Pancreas (tissue), 10 donors: ENCODE measurements at regions not wholly inside any gene's neighbourhood (a gene's known extent, or its start where the extent isn't known, plus 50 kb on each side); places are given as distances from the start of the nearest gene placed in this dataset.
"Not testable (repeated sequence)": the region's sequence is repeated elsewhere in the genome, so short reads cannot be mapped to it uniquely, and the experiment has no call there.

Experiments
- ATAC-seq, 4 donors: fragments of 200-7000 bp; cut with Tn5 transposase; one replicate each; pipeline versions ENCODE4 v1.8.0 to v1.9.1; 2020; ENCODE audit warnings: mild to moderate bottlenecking in 4 of 4, moderate library complexity in 4 of 4
- DNase-seq, 6 donors: peaks; one replicate each; pipeline ENCODE4 v3.0.0-alpha.2; 2020
- FAIRE-seq: peaks from 2 replicates; lab custom pipeline; 2012; peaks lifted over from hg19 to GRCh38; lab: Jason Lieb, UNC
- H3K27ac ChIP-seq, 4 donors: fragments of 200-600 bp; sonication (generic); 1 replicate in 3 of 4; 2 replicates in 1 of 4; pipeline versions ENCODE4 v1.5.0 to v1.8.0; 2020
- H3K27me3 ChIP-seq, 4 donors: fragments of 200-600 bp; one replicate each; pipeline ENCODE4 v1.8.0; 2021
- H3K36me3 ChIP-seq, 3 donors: fragments of 200-600 bp; sonication (generic) in 1 of 3; one replicate each; pipeline versions ENCODE4 v1.5.0 to v1.8.0; 2020 to 2021
- H3K4me1 ChIP-seq, 3 donors: fragments of 200-600 bp; one replicate each; pipeline ENCODE4 v1.8.0; 2021
- H3K4me3 ChIP-seq, 4 donors: fragments of 200-600 bp; sonication (generic) in 2 of 4; one replicate each; pipeline versions ENCODE4 v1.5.0 to v1.8.0; 2020 to 2021
- H3K9me3 ChIP-seq, 4 donors: fragments of 200-600 bp; one replicate each; pipeline ENCODE4 v1.8.0; 2021
- CTCF ChIP-seq, 4 donors: fragments of 200-600 bp; sonication (generic) in 3 of 4; IDR thresholded peaks; one replicate each; pipeline versions ENCODE4 v1.5.0 to v1.8.0; 2021; ENCODE audit warnings: antibody characterized with exemption in 4 of 4
- WGBS, 2 donors: extraction: QIAGEN DNeasy Blood & Tissue Kit; methylation state at CpG; one replicate each; pipeline ENCODE4 v1.1.7; 2013; 5-methylcytosine and 5-hydroxymethylcytosine counted together
- intact Hi-C, 3 donors: fragments of 100-400 bp; cut with DNase I; formaldehyde crosslinking; loops; one replicate each; pipeline versions ENCODE4 v1.11.1 to v1.14.2; 2022
- donor health status: healthy with polysubstance abuse.
- donor health status: DM: no; HTN: no; CAD: no; lungs with moderate emphysema.
- donor health status: DM: no; HTN: no; CAD: no.
- donor health status: control.
- donor health status: control.
- donor health status: Bipolar disorder and iron deficiency.
- donor health status: DM: yes; HTN: yes; CAD: no.
- donor health status: DM: no; HTN: no; CAD: no.
- donor health status: DM: no; HTN: no; CAD: no.
- donor health status: DM: yes; HTN: yes; CAD: no.

- no peaks in the 10 kb centered on the region for H3K9me3 ChIP-seq
- ATAC-seq (no peak), DNase-seq (no peak), FAIRE-seq (no peak)
- no peak overlapping the region for H3K27ac ChIP-seq
- H3K36me3 ChIP-seq, result no peaks in the 10 kb centered on the region
- H3K4me3 ChIP-seq, result no peak overlapping the region
- no peak for TF ChIP-seq CTCF (IDR thresholded peaks at IDR 0.05)
- peaks cover 0 to 6% (median 0%) of the 10 kb centered on the region in 3 donors for H3K4me1 ChIP-seq
- intact Hi-C loops, result no loop called here
- WGBS, 2 donors, result 95 to 97% methylated on average over 2 of the region's 2 CpGs
- no peaks in the 10 kb centered on the region for H3K27me3 ChIP-seq
Measured at GRCh38 chr7:17108049-17108584, 190.3 kb upstream of the AHR start.

- Histone ChIP-seq H3K27ac (no peak overlapping the region), H3K27me3 (no peaks in the 10 kb centered on the region), H3K36me3 (no peaks in the 10 kb centered on the region), H3K4me3 (no peak overlapping the region), H3K9me3 (no peaks in the 10 kb centered on the region), H3K4me1 (peaks cover 0 to 6% (median 0%) of the 10 kb centered on the region in 3 donors)
- intact Hi-C loops, result no loop called here
- no peak for TF ChIP-seq CTCF (IDR thresholded peaks at IDR 0.05)
- 36 to 40% methylated on average over 2 of the region's 2 CpGs for WGBS, 2 donors
- no peak for DNase-seq
- FAIRE-seq, result no peak
- ATAC-seq, result no peak
Measured at GRCh38 chr7:17109020-17109419, 189.4 kb upstream of the AHR start.

GRCh38 chr7:17113770-17114169 lies 184.7 kb upstream of the AHR start:
- WGBS, 2 donors, result 84 to 92% methylated on average over 2 of the region's 2 CpGs
- H3K27ac ChIP-seq, H3K36me3 ChIP-seq, ATAC-seq, H3K9me3 ChIP-seq, H3K4me1 ChIP-seq, DNase-seq, intact Hi-C loops, FAIRE-seq, H3K27me3 ChIP-seq, H3K4me3 ChIP-seq: not testable (repeated sequence)

DNA sequence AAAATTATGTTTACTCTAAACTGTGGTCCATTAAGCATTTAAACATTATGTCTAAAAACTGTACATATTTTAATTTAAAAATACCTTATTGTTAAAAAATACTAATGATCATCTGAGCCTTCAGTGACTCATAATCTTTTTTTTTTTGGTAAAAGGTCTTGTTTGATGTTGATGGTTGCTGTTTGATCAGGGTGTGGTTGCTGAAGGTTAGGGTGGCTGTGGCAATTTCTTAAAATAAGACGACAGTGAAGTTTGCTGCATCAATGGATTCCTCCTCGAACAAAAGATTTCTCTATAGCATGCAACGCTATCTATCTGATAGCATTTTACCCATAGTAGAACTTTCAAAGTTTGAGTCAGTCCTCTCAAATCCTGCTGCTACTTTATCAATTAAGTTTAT lies 180.0 kb upstream of the AHR start:
- Histone ChIP-seq H3K4me3 (no peak overlapping the region), H3K27me3 (no peaks in the 10 kb centered on the region), H3K36me3 (no peaks in the 10 kb centered on the region), H3K4me1 (no peaks in the 10 kb centered on the region), H3K9me3 (no peaks in the 10 kb centered on the region), H3K27ac (no peak overlapping the region)
- ATAC-seq (no peak), FAIRE-seq (no peak), DNase-seq (no peak)
- intact Hi-C loops, result no loop called here
- WGBS, 2 donors, result 77 to 80% methylated on average over 3 of the region's 3 CpGs
- TF ChIP-seq CTCF (IDR thresholded peaks at IDR 0.05), result no peak

GRCh38 chr7:17120756-17121155 lies 177.7 kb upstream of the AHR start:
- intact Hi-C loops, result no loop called here
- WGBS, 2 donors, result 87 to 92% methylated on average over 2 of the region's 2 CpGs
- DNase-seq (no peak), FAIRE-seq (no peak), ATAC-seq (no peak)
- H3K4me3 ChIP-seq, result no peak overlapping the region
- no peak overlapping the region for H3K27ac ChIP-seq
- no peak for TF ChIP-seq CTCF (IDR thresholded peaks at IDR 0.05)
- no peaks in the 10 kb centered on the region for H3K36me3 ChIP-seq
- no peaks in the 10 kb centered on the region for H3K27me3 ChIP-seq
- no peaks in the 10 kb centered on the region for H3K4me1 ChIP-seq
- H3K9me3 ChIP-seq, result no peaks in the 10 kb centered on the region
